BLaER1 treated with 17β-estradiol and CSF1 and Interleukin-3, amounts not matched to agents 10 nM and 100 nM (cell line): ENCODE measurements at regions not wholly inside any gene's neighbourhood (a gene's known extent, or its start where the extent isn't known, plus 50 kb on each side); places are given as distances from the start of the nearest gene placed in this dataset.

Experiments used
- H3K27ac ChIP-seq, 11 experiments: shearing (Covaris generic); formaldehyde crosslinking; 2 replicates each; pipeline ENCODE4 v1.8.1; 2022
- H3K27me3 ChIP-seq, 11 experiments: shearing (Covaris generic); formaldehyde crosslinking; 2 replicates each; pipeline ENCODE4 v1.8.1; 2022
- H3K36me3 ChIP-seq, 11 experiments: shearing (Covaris generic); formaldehyde crosslinking; 2 replicates each; pipeline ENCODE4 v1.8.1; 2022
- H3K4me1 ChIP-seq, 10 experiments: shearing (Covaris generic); formaldehyde crosslinking; 2 replicates each; pipeline ENCODE4 v1.8.1; 2022
- H3K4me2 ChIP-seq, 11 experiments: shearing (Covaris generic); formaldehyde crosslinking; 2 replicates each; pipeline ENCODE4 v1.8.1; 2022
- H3K4me3 ChIP-seq, 10 experiments: shearing (Covaris generic); formaldehyde crosslinking; 2 replicates each; pipeline ENCODE4 v1.8.1; 2022
- H3K9ac ChIP-seq, 11 experiments: shearing (Covaris generic); formaldehyde crosslinking; 2 replicates each; pipeline ENCODE4 v1.8.1; 2022
- H3K9me3 ChIP-seq, 11 experiments: shearing (Covaris generic); formaldehyde crosslinking; replicated peaks in 1 of 11; 2 replicates each; pipeline ENCODE4 v1.8.1; 2022
- H4K20me1 ChIP-seq, 11 experiments: shearing (Covaris generic); formaldehyde crosslinking; 2 replicates each; pipeline ENCODE4 v1.8.1; 2022
- Cebpa-rat ChIP-seq, 11 experiments: shearing (Covaris generic); IDR thresholded peaks; 2 replicates each; pipeline ENCODE4 v1.8.1; 2022

GRCh38 chr12:28799348-28799747 lies 349.7 kb upstream of the FAR2 start:
- Histone ChIP-seq H3K27ac (peak overlapping the region in 3 of 11 experiments; percentile 16 to 70 (median 62); a peak in 4 of 22 replicates), H4K20me1 (no peaks in the 10 kb centered on the region), H3K4me1 (peaks cover 0 to 30% (median 0%) of the 10 kb centered on the region in 10 experiments; a peak in 7 of 20 replicates), H3K4me3 (no peak overlapping the region), H3K9me3 (no peaks in the 10 kb centered on the region), H3K4me2 (peak overlapping the region in 4 of 11 experiments; percentile 9 to 63 (median 36); a peak in 6 of 22 replicates), H3K36me3 (no peaks in the 10 kb centered on the region), H3K9ac (peak overlapping the region in 1 of 11 experiments; percentile 45; a peak in 2 of 22 replicates), H3K27me3 (no peaks in the 10 kb centered on the region)
- no peak for TF ChIP-seq Cebpa-rat (IDR thresholded peaks at IDR 0.05)

- TF ChIP-seq Cebpa-rat (IDR thresholded peaks at IDR 0.05) = no peak
- Histone ChIP-seq H4K20me1 (no peaks in the 10 kb centered on the region), H3K4me1 (peaks cover 0 to 30% (median 0%) of the 10 kb centered on the region in 10 experiments; a peak in 7 of 20 replicates), H3K9me3 (no peaks in the 10 kb centered on the region), H3K9ac (peak overlapping the region in 1 of 11 experiments; percentile 45; a peak in 1 of 22 replicates), H3K4me2 (peak overlapping the region in 3 of 11 experiments; percentile 9 to 63 (median 43); a peak in 4 of 22 replicates), H3K27ac (peak overlapping the region in 2 of 11 experiments; percentile 62 to 70; a peak in 4 of 22 replicates), H3K4me3 (no peak overlapping the region), H3K36me3 (no peaks in the 10 kb centered on the region), H3K27me3 (no peaks in the 10 kb centered on the region)
Measured at GRCh38 chr12:28800129-28800528, 348.9 kb upstream of the FAR2 start.

- no peak overlapping the region for H3K4me3 ChIP-seq
- no peaks in the 10 kb centered on the region for H4K20me1 ChIP-seq
- H3K27ac ChIP-seq = no peak overlapping the region
- no peaks in the 10 kb centered on the region for H3K36me3 ChIP-seq
- H3K27me3 ChIP-seq = no peaks in the 10 kb centered on the region
- H3K4me1 ChIP-seq = peaks cover 0 to 24% (median 0%) of the 10 kb centered on the region in 10 experiments; a peak in 7 of 20 replicates
- TF ChIP-seq Cebpa-rat (IDR thresholded peaks at IDR 0.05) = no peak
- H3K9me3 ChIP-seq = no peaks in the 10 kb centered on the region
- H3K4me2 ChIP-seq = no peak overlapping the region
- H3K9ac ChIP-seq = no peak overlapping the region
Measured at GRCh38 chr12:28802706-28803438, 346.2 kb upstream of the FAR2 start.

- Histone ChIP-seq H3K27me3 (no peaks in the 10 kb centered on the region), H3K4me1 (no peaks in the 10 kb centered on the region), H3K4me2 (no peak overlapping the region), H3K4me3 (no peak overlapping the region), H4K20me1 (no peaks in the 10 kb centered on the region), H3K9me3 (no peaks in the 10 kb centered on the region), H3K36me3 (no peaks in the 10 kb centered on the region), H3K9ac (no peak overlapping the region), H3K27ac (no peak overlapping the region)
- TF ChIP-seq Cebpa-rat (IDR thresholded peaks at IDR 0.05) = no peak
Measured at GRCh38 chr12:28807535-28807934, 341.5 kb upstream of the FAR2 start.

GRCh38 chr12:28811457-28811856 lies 337.6 kb upstream of the FAR2 start:
- no peak overlapping the region for H3K4me2 ChIP-seq
- no peak overlapping the region for H3K9ac ChIP-seq
- TF ChIP-seq Cebpa-rat (IDR thresholded peaks at IDR 0.05) = no peak
- no peak overlapping the region for H3K27ac ChIP-seq
- no peaks in the 10 kb centered on the region for H3K36me3 ChIP-seq
- no peaks in the 10 kb centered on the region for H3K27me3 ChIP-seq
- no peaks in the 10 kb centered on the region for H3K4me1 ChIP-seq
- H4K20me1 ChIP-seq = no peaks in the 10 kb centered on the region
- no peaks in the 10 kb centered on the region for H3K9me3 ChIP-seq
- H3K4me3 ChIP-seq = no peak overlapping the region

- Histone ChIP-seq H3K27me3 (no peaks in the 10 kb centered on the region), H3K9ac (no peak overlapping the region), H3K4me2 (no peak overlapping the region), H3K9me3 (no peaks in the 10 kb centered on the region), H3K4me3 (no peak overlapping the region), H3K36me3 (no peaks in the 10 kb centered on the region), H4K20me1 (no peaks in the 10 kb centered on the region), H3K27ac (no peak overlapping the region), H3K4me1 (no peaks in the 10 kb centered on the region)
- no peak for TF ChIP-seq Cebpa-rat (IDR thresholded peaks at IDR 0.05)
Measured at GRCh38 chr12:28814246-28814645, 334.8 kb upstream of the FAR2 start.

GRCh38 chr12:28817524-28817923 lies 331.6 kb upstream of the FAR2 start:
- H3K36me3 ChIP-seq = no peaks in the 10 kb centered on the region
- no peak overlapping the region for H3K27ac ChIP-seq
- no peak overlapping the region for H3K9ac ChIP-seq
- no peaks in the 10 kb centered on the region for H3K27me3 ChIP-seq
- no peaks in the 10 kb centered on the region for H3K9me3 ChIP-seq
- no peak overlapping the region for H3K4me2 ChIP-seq
- no peak for TF ChIP-seq Cebpa-rat (IDR thresholded peaks at IDR 0.05)
- no peaks in the 10 kb centered on the region for H4K20me1 ChIP-seq
- H3K4me1 ChIP-seq = peaks cover 0 to 9% (median 0%) of the 10 kb centered on the region in 10 experiments; a peak in 1 of 20 replicates
- no peak overlapping the region for H3K4me3 ChIP-seq

GRCh38 chr12:28824193-28824846 lies 324.8 kb upstream of the FAR2 start:
- no peak overlapping the region for H3K9ac ChIP-seq
- no peaks in the 10 kb centered on the region for H4K20me1 ChIP-seq

GRCh38 chr12:28824849-28825248 lies 324.2 kb upstream of the FAR2 start:
- TF ChIP-seq Cebpa-rat (IDR thresholded peaks at IDR 0.05) = no peak
- Histone ChIP-seq H3K9ac (no peak overlapping the region), H3K36me3 (no peaks in the 10 kb centered on the region), H3K4me2 (no peak overlapping the region), H3K4me3 (no peak overlapping the region), H3K27ac (no peak overlapping the region), H4K20me1 (no peaks in the 10 kb centered on the region), H3K9me3 (no peaks in the 10 kb centered on the region), H3K4me1 (peaks cover 0 to 9% (median 0%) of the 10 kb centered on the region in 10 experiments; a peak in 1 of 20 replicates), H3K27me3 (no peaks in the 10 kb centered on the region)

More at GRCh38 chr12:28824193-28824846, 324.8 kb upstream of the FAR2 start:
- H3K27me3 ChIP-seq = no peaks in the 10 kb centered on the region
- peaks cover 0 to 9% (median 0%) of the 10 kb centered on the region in 10 experiments; a peak in 1 of 20 replicates for H3K4me1 ChIP-seq
- no peak overlapping the region for H3K27ac ChIP-seq
- no peaks in the 10 kb centered on the region for H3K36me3 ChIP-seq
- H3K4me3 ChIP-seq = no peak overlapping the region
- no peak overlapping the region for H3K4me2 ChIP-seq
- no peak for TF ChIP-seq Cebpa-rat (IDR thresholded peaks at IDR 0.05)
- H3K9me3 ChIP-seq = no peaks in the 10 kb centered on the region
